GM04503 (cell line): ENCODE measurements at regions not wholly inside any gene's neighbourhood (a gene's known extent, or its start where the extent isn't known, plus 50 kb on each side); places are given as distances from the start of the nearest gene placed in this dataset.

Experiments
- DNase-seq: peaks from one replicate; pipeline ENCODE4 v3.0.0-alpha.2; 2012; ENCODE audit warnings: low read depth

DNA sequence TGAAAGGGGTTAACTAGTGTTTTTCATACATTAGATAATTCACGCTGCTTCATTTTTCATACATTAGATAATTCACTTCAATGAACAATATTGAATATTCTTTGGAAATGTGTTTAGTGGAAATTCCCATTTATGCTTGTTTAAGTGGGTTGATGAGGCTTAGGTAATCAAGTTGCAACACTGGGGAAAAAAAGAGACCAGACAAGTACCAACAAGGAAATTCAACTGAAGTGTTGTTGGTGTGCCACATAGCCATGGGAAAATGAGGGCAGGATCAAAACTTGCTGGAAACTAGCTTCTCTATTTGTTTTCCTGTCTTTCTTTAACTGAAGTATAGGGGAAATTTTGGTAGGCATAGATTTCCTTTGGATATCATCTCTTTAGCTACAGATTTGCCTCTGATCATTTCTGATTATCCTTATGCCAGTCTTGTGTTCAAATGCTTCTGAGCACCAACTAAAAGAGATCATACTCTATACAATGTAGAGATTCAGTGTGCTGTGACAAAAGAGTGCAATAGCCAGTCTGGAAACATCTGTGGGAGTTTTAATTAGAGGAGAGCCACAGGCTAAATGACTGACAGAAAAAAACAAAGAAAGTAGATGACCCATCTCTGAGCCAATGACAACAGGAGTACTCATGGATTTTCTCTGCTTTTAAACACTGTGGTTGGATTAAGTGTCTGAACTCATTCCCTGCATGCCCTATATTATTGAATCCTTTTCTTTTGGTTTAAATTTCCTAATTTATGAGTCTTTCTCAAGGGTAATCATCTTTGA lies 67.6 kb upstream of the CTSC start:
- no peak for DNase-seq

DNA sequence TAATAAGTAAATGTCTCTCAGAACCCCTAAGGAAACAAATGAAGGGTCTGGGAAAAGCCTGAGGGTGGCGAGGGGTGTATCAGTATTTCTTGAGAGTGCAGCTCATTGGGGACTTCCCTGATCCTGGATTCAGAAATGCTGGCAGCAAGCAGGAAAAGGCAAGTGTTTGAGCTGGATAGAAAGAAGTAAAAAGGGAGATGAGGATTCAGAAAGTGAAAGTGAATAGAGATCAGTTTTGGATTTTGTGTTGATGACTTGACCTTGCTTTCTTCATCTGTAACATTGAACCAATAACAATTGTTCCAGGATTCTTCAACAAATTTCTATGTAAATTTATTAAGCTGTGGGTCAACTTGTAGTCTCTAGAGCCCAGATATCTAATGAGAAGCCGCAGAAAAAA lies 66.9 kb upstream of the CTSC start:
- no peak for DNase-seq

DNA sequence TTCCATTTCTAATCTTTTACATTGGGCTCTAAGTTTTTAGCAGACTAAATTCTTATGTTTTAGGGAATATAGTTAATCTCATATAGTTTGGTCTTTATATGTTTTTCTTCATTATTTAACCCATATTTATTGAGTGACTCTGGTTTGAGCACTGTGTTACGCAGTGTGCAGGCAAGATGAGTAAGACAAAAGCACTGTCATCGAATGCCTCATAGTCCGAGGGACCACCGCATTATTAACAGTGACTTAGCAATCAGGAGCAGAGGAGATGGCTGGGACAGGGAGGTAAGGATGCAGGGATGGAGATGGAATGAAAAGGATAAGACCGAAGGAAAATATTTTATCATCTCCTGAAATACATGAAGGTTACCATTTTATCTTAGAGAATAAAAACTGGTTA lies 65.2 kb upstream of the CTSC start:
- no peak for DNase-seq

DNA sequence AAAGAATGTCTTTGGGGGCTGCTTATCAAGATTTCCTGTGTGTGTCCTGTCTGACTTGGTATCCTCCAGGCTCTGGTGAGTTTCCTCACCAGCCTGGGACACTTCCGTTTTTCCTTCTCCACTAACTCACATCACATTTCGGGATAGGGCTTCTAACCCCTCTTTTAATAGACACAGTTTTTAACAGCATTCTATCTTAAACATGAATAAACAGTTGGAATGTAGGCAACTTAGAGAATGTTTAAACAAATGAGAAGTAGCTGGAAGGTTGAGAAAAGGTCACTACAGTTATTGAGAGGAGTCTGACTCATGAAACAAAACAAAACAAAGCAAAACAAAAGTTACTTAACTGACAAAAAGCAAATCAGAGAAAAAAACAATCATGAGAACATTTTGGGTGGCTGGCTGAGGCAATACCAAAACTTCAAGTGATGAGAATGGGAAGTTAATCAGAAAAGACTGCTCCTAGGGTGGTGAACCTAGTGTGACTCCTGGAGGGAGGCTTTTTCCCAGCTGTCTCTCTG lies 64.7 kb upstream of the CTSC start:
- DNase-seq = peak; percentile 97

DNA sequence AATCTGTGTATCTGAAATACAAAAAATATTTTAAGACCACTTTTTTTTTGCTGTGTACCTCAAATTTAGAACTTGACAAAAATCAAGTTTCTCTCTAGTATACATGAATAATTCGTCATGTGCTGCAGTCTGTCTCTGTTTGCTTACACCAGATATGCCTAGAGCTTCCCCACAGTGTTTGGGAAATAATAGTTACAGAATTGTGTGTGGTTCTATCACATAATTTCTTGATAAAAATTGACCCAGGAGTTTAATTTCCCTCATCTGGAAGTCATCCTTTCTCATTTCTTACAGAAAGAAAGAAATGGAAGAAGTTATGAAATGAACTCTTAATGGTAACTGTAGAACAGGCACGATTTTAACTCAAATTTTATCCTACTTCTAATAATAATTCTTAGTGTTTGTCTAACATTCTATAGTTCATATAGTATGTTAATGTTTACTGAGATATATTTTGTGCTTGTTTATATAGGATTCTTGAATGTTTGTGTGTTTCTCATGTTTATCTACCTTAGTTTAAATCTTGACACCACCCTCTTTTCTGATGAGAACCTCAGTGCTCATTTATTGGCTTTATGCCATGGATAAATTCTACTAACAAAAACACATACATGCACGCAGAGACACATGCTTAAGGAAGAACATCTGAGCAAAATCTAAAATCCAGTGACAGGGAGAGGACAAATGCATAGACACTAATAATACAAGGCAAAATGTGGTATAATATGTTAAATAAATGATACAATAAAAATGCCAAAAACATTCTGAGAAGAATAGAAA lies 61.4 kb upstream of the CTSC start:
- no peak for DNase-seq

DNA sequence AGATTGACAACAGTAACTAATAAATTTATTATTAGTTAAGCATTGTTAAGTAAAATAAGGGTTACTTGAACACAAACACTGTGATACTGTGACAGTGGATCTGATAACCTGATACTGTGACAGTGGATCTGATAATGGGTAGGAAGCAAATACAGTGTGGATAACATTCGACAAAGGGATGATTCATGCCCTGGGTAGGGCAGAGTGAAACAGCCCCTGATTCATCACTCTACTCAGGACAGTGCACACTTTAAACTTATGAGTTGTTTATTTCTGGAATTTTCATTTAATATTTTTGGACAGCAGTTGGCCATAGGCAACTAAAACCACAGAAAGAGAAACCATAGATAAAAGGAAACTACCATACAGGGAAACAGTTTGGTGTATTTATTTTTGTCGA lies 60.8 kb upstream of the CTSC start:
- DNase-seq = no peak

DNA sequence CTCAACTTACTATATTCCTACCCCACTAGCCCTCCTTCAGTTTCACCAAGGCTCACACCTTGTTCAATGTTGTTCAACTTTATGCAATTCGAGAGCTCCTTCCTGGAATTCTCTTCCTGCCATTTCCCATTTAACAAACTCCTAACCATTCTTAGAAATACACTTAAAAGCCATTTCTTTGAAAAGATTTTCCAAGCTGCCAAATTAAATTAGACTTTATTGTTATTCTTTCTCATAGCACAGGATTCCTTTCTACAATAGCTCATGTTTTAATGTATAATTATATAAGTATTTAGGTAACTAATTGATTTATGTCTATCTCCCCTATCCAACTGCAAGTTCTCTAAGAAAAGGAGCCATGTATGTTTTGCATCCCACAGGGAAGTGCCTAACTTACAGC lies 52.7 kb upstream of the CTSC start:
- no peak for DNase-seq

DNA sequence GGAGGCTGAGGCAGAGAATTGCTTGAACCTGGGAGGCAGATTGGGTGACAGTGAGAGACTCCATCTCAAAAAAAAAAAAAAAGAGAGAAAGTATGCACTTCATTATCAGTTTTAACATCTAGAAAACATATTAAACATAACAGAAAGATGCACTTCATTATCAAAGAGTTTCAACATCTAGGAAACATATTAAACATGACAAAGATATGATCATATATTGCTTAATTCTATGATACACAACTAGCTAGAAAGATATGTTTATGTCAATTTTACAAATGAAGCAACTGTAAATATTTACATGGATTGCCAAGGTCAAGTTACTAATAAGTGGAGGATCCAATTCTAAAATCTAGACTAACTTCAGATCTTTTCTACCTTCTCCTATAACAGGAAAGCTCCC lies 50.4 kb upstream of the CTSC start:
- no peak for DNase-seq
